ENCODE measurements at regions not wholly inside any gene's neighbourhood (a gene's known extent, or its start where the extent isn't known, plus 50 kb on each side); places are given as distances from the start of the nearest gene placed in this dataset.

GRCh38 chr13:84845907-84846619 is 953.2 kb downstream of the SLITRK6 start:
- TF ChIP-seq POLR2A (IDR thresholded peaks at IDR 0.05; ENCODE audit: low read depth, low read length), result no peak
- no peak for TF ChIP-seq POLR2AphosphoS5 (IDR thresholded peaks at IDR 0.05; ENCODE audit: low read depth, low read length)
- no peak for TF ChIP-seq POU2F2 (IDR thresholded peaks at IDR 0.05; ENCODE audit: low read depth, low read length)

Measured in GM12891 (cell line).